ENCODE measurements at regions not wholly inside any gene's neighbourhood (a gene's known extent, or its start where the extent isn't known, plus 50 kb on each side); places are given as distances from the start of the nearest gene placed in this dataset.

DNA sequence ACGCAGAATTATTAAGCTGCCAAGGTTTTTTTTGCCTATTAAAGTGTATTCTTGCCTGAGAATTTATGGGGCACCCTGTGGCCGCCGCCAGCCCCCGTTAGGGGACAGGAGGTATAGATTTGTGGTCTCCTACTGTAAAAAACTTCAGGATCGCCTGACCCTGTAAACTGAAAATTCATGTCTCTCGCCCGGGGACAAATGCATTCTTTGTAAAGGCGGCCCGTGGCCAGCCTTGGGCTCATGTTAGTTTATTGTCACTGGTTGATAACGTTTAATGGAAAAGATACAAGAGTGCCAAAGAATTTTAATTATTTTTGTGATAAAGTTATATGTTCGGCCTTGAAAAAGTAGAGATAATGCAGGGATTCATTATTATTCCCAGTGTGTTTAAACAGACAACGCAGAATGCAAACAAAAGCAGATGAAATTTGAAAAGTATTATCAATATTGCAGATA is 141.7 kb downstream of the URI1 start:
- TF ChIP-seq, protein P1, sequence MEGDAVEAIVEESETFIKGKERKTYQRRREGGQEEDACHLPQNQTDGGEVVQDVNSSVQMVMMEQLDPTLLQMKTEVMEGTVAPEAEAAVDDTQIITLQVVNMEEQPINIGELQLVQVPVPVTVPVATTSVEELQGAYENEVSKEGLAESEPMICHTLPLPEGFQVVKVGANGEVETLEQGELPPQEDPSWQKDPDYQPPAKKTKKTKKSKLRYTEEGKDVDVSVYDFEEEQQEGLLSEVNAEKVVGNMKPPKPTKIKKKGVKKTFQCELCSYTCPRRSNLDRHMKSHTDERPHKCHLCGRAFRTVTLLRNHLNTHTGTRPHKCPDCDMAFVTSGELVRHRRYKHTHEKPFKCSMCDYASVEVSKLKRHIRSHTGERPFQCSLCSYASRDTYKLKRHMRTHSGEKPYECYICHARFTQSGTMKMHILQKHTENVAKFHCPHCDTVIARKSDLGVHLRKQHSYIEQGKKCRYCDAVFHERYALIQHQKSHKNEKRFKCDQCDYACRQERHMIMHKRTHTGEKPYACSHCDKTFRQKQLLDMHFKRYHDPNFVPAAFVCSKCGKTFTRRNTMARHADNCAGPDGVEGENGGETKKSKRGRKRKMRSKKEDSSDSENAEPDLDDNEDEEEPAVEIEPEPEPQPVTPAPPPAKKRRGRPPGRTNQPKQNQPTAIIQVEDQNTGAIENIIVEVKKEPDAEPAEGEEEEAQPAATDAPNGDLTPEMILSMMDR (tag by site-specific recombination; IDR thresholded peaks at IDR 0.05) = no peak
- TF ChIP-seq, protein P2, sequence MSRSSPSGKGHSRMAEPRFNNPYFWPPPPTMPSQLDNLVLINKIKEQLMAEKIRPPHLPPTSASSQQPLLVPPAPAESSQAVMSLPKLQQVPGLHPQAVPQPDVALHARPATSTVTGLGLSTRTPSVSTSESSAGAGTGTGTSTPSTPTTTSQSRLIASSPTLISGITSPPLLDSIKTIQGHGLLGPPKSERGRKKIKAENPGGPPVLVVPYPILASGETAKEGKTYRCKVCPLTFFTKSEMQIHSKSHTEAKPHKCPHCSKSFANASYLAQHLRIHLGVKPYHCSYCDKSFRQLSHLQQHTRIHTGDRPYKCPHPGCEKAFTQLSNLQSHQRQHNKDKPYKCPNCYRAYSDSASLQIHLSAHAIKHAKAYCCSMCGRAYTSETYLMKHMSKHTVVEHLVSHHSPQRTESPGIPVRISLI (tag by site-specific recombination; IDR thresholded peaks at IDR 0.05) = no peak
- TF ChIP-seq YY1 (tag by site-specific recombination; IDR thresholded peaks at IDR 0.05) (no peak), ZNF274 (IDR thresholded peaks at IDR 0.05; ENCODE audit: low read length) (no peak), ZNF274 (tag by site-specific recombination; IDR thresholded peaks at IDR 0.05; ENCODE audit: borderline replicate concordance) (no peak)
